Mesendoderm (in vitro differentiated cells): ENCODE measurements at regions not wholly inside any gene's neighbourhood (a gene's known extent, or its start where the extent isn't known, plus 50 kb on each side); places are given as distances from the start of the nearest gene placed in this dataset.

Experiments used
- DNase-seq: peaks from one replicate; pipeline ENCODE4 v3.0.0; 2013
- H2AK5ac ChIP-seq: 2 replicates; pipeline ENCODE4 v1.6.1; 2013; ENCODE audit warnings: low read length, inconsistent platforms
- H2BK120ac ChIP-seq: 2 replicates; pipeline ENCODE4 v1.6.1; 2013; ENCODE audit warnings: low read depth, mild to moderate bottlenecking, low read length, moderate library complexity, mixed read lengths
- H2BK15ac ChIP-seq: replicated peaks from 2 replicates; pipeline ENCODE4 v1.6.1; 2013; ENCODE audit warnings: low read depth, mild to moderate bottlenecking, moderate library complexity
- H2BK5ac ChIP-seq: 2 replicates; pipeline ENCODE4 v1.6.1; 2013; ENCODE audit warnings: low read length, inconsistent platforms
- H3K18ac ChIP-seq: 2 replicates; pipeline ENCODE4 v1.6.1; 2013; ENCODE audit warnings: mild to moderate bottlenecking, low read length, mixed read lengths
- H3K23ac ChIP-seq: one replicate; pipeline ENCODE4 v1.6.1; 2013; ENCODE audit warnings: low read length
- H3K27ac ChIP-seq: 2 replicates; pipeline ENCODE4 v1.5.1; 2013; ENCODE audit warnings: low read depth, mild to moderate bottlenecking, inconsistent platforms, low read length, moderate library complexity
- H3K27me3 ChIP-seq: 2 replicates; pipeline ENCODE4 v1.6.1; 2013; ENCODE audit warnings: low read length, control low read depth, mild to moderate bottlenecking, inconsistent platforms; ENCODE audit not compliant: insufficient read depth, poor library complexity
- H3K36me3 ChIP-seq: 2 replicates; pipeline ENCODE4 v1.6.1; 2013; ENCODE audit warnings: low read length, inconsistent platforms; ENCODE audit not compliant: control insufficient read depth, insufficient read depth
- H3K4ac ChIP-seq: one replicate; pipeline ENCODE4 v1.6.1; 2013; ENCODE audit warnings: low read depth, mild to moderate bottlenecking, low read length, moderate library complexity
- H3K4me1 ChIP-seq: 2 replicates; pipeline ENCODE4 v1.6.1; 2013; ENCODE audit warnings: low read depth, low read length, inconsistent platforms; ENCODE audit not compliant: control insufficient read depth
- H3K4me2 ChIP-seq: 2 replicates; pipeline ENCODE4 v1.6.1; 2013; ENCODE audit warnings: low read length
- H3K4me3 ChIP-seq: 2 replicates; pipeline ENCODE4 v1.5.1; 2013; ENCODE audit warnings: mild to moderate bottlenecking, low read length
- H3K56ac ChIP-seq: one replicate; pipeline ENCODE4 v1.6.1; 2013; ENCODE audit warnings: low read length
- H3K79me1 ChIP-seq: 2 replicates; pipeline ENCODE4 v1.6.1; 2013; ENCODE audit warnings: low read length, inconsistent platforms
- H3K79me2 ChIP-seq: 2 replicates; pipeline ENCODE4 v1.6.1; 2013; ENCODE audit warnings: mild to moderate bottlenecking, low read length; ENCODE audit not compliant: control insufficient read depth, insufficient read depth
- H3K9ac ChIP-seq: 2 replicates; pipeline ENCODE4 v1.6.1; 2013; ENCODE audit warnings: low read length, inconsistent platforms
- H4K5ac ChIP-seq: one replicate; pipeline ENCODE4 v1.6.1; 2013; ENCODE audit warnings: low read length
- H4K8ac ChIP-seq: one replicate; pipeline ENCODE4 v1.6.1; 2013; ENCODE audit warnings: low read depth, mild to moderate bottlenecking, control low read depth, low read length, moderate library complexity
- WGBS: extraction: QIAGEN DNeasy Blood & Tissue Kit; methylation state at CpG from one replicate; pipeline ENCODE4 v1.1.7; 2013; ENCODE audit warnings: low lambda C conversion rate, missing lambda C conversion rate; ENCODE audit not compliant: insufficient coverage; ENCODE audit errors: extremely low coverage; 5-methylcytosine and 5-hydroxymethylcytosine counted together

GRCh38 chr7:54847921-54848320 lies 88.9 kb upstream of the SEC61G start:
- Histone ChIP-seq H3K79me2 (no peaks in the 10 kb centered on the region), H2BK15ac (no peak overlapping the region), H3K56ac (no peak overlapping the region), H3K27me3 (no peaks in the 10 kb centered on the region), H2AK5ac (no peak overlapping the region), H4K8ac (no peak overlapping the region), H3K23ac (no peak overlapping the region), H3K18ac (no peak overlapping the region), H3K27ac (no peak overlapping the region), H3K4me2 (no peak overlapping the region), H2BK5ac (no peak overlapping the region), H3K9ac (no peak overlapping the region), H3K4me3 (no peak overlapping the region), H2BK120ac (no peak overlapping the region), H3K4me1 (no peaks in the 10 kb centered on the region), H3K4ac (no peak overlapping the region), H4K5ac (no peak overlapping the region), H3K36me3 (no peaks in the 10 kb centered on the region), H3K79me1 (no peaks in the 10 kb centered on the region)
- DNase-seq = no peak
- WGBS = no CpG with 5 or more reads among the region's 1 CpG

GRCh38 chr7:54856856-54857255 lies 97.8 kb upstream of the SEC61G start:
- H3K23ac ChIP-seq = no peak overlapping the region
- no peak overlapping the region for H3K56ac ChIP-seq
- H3K27ac ChIP-seq = no peak overlapping the region
- H3K4me1 ChIP-seq = no peaks in the 10 kb centered on the region
- H4K5ac ChIP-seq = no peak overlapping the region
- H3K9ac ChIP-seq = no peak overlapping the region
- H3K79me1 ChIP-seq = no peaks in the 10 kb centered on the region
- no peaks in the 10 kb centered on the region for H3K79me2 ChIP-seq
- DNase-seq = no peak
- no peak overlapping the region for H2BK15ac ChIP-seq
- H3K4ac ChIP-seq = no peak overlapping the region
- H3K27me3 ChIP-seq = no peaks in the 10 kb centered on the region
- no peak overlapping the region for H2AK5ac ChIP-seq
- H2BK5ac ChIP-seq = no peak overlapping the region
- H3K36me3 ChIP-seq = no peaks in the 10 kb centered on the region
- no CpG with 5 or more reads among the region's 1 CpG for WGBS
- no peak overlapping the region for H3K4me2 ChIP-seq
- no peak overlapping the region for H3K4me3 ChIP-seq
- H3K18ac ChIP-seq = no peak overlapping the region
- H2BK120ac ChIP-seq = no peak overlapping the region
- H4K8ac ChIP-seq = no peak overlapping the region

- Histone ChIP-seq H3K79me2 (no peaks in the 10 kb centered on the region), H4K8ac (no peak overlapping the region), H2BK5ac (no peak overlapping the region), H2BK15ac (no peak overlapping the region), H3K36me3 (no peaks in the 10 kb centered on the region), H3K56ac (no peak overlapping the region), H3K4me3 (no peak overlapping the region), H3K4ac (no peak overlapping the region), H3K9ac (no peak overlapping the region), H3K23ac (no peak overlapping the region), H3K4me2 (no peak overlapping the region), H2BK120ac (no peak overlapping the region), H3K27me3 (no peaks in the 10 kb centered on the region), H4K5ac (no peak overlapping the region), H3K79me1 (no peaks in the 10 kb centered on the region), H2AK5ac (no peak overlapping the region), H3K4me1 (no peaks in the 10 kb centered on the region), H3K18ac (no peak overlapping the region), H3K27ac (no peak overlapping the region)
- no CpG with 5 or more reads among the region's 2 CpGs for WGBS
- DNase-seq = no peak
Observed at GRCh38 chr7:54857294-54857693, 98.3 kb upstream of the SEC61G start.

GRCh38 chr7:54858008-54858692 lies 99.1 kb upstream of the SEC61G start:
- Histone ChIP-seq H3K23ac (no peak overlapping the region), H2BK120ac (no peak overlapping the region), H2BK5ac (no peak overlapping the region), H3K4ac (no peak overlapping the region), H2BK15ac (no peak overlapping the region), H4K8ac (no peak overlapping the region), H2AK5ac (no peak overlapping the region), H3K27me3 (no peaks in the 10 kb centered on the region), H4K5ac (no peak overlapping the region), H3K79me2 (no peaks in the 10 kb centered on the region), H3K56ac (no peak overlapping the region), H3K36me3 (no peaks in the 10 kb centered on the region), H3K79me1 (no peaks in the 10 kb centered on the region), H3K4me2 (no peak overlapping the region), H3K4me1 (no peaks in the 10 kb centered on the region), H3K18ac (no peak overlapping the region), H3K9ac (no peak overlapping the region), H3K27ac (no peak overlapping the region), H3K4me3 (no peak overlapping the region)
- DNase-seq = peak; percentile 63
- WGBS = no CpG with 5 or more reads among the region's 3 CpGs

GRCh38 chr7:54859066-54859465 lies 100.1 kb upstream of the SEC61G start:
- H3K79me2 ChIP-seq = no peaks in the 10 kb centered on the region
- H3K36me3 ChIP-seq = no peaks in the 10 kb centered on the region
- DNase-seq = no peak
- no peak overlapping the region for H2AK5ac ChIP-seq
- H3K18ac ChIP-seq = no peak overlapping the region
- H3K56ac ChIP-seq = no peak overlapping the region
- no peaks in the 10 kb centered on the region for H3K4me1 ChIP-seq
- no peak overlapping the region for H3K27ac ChIP-seq
- no peak overlapping the region for H4K5ac ChIP-seq
- H2BK5ac ChIP-seq = no peak overlapping the region
- no peak overlapping the region for H3K23ac ChIP-seq
- H4K8ac ChIP-seq = no peak overlapping the region
- no peak overlapping the region for H3K9ac ChIP-seq
- no peak overlapping the region for H2BK120ac ChIP-seq
- no peak overlapping the region for H3K4me3 ChIP-seq
- no peak overlapping the region for H3K4ac ChIP-seq
- no peak overlapping the region for H3K4me2 ChIP-seq
- no peaks in the 10 kb centered on the region for H3K79me1 ChIP-seq
- H3K27me3 ChIP-seq = no peaks in the 10 kb centered on the region
- no peak overlapping the region for H2BK15ac ChIP-seq

- Histone ChIP-seq H2AK5ac (no peak overlapping the region), H3K23ac (no peak overlapping the region), H3K79me1 (no peaks in the 10 kb centered on the region), H3K36me3 (no peaks in the 10 kb centered on the region), H3K27me3 (no peaks in the 10 kb centered on the region), H3K27ac (no peak overlapping the region), H4K5ac (no peak overlapping the region), H3K18ac (no peak overlapping the region), H3K4me2 (no peak overlapping the region), H3K4me1 (no peaks in the 10 kb centered on the region), H3K9ac (no peak overlapping the region), H2BK120ac (no peak overlapping the region), H4K8ac (no peak overlapping the region), H2BK15ac (no peak overlapping the region), H3K4me3 (no peak overlapping the region), H3K56ac (no peak overlapping the region), H3K79me2 (no peaks in the 10 kb centered on the region), H3K4ac (no peak overlapping the region), H2BK5ac (no peak overlapping the region)
- no CpG with 5 or more reads among the region's 4 CpGs for WGBS
- DNase-seq = no peak
Observed at GRCh38 chr7:54859545-54859944, 100.5 kb upstream of the SEC61G start.
